Panc1 (cell line): ENCODE measurements at regions not wholly inside any gene's neighbourhood (a gene's known extent, or its start where the extent isn't known, plus 50 kb on each side); places are given as distances from the start of the nearest gene placed in this dataset.

Source experiments
- ATAC-seq: fragments of 200-7000 bp; cut with Tn5 transposase; 2 replicates; pipeline ENCODE4 v1.9.1; 2020; ENCODE audit warnings: mild to moderate bottlenecking, moderate library complexity
- BruUV-seq: library from RNA; stranded (reverse); fragments of 400-500 nt; replicated peaks from 2 replicates; lab custom pipeline; 2021; lab: Mats Ljungman, UMichigan
- CTCF ChIA-PET: fragments of 300-600 bp; sonication (Branson Sonifier 250); formaldehyde crosslinking; loops from one replicate; lab custom pipeline; 2022; ENCODE audit warnings: antibody characterized with exemption; lab: Charles Lee
- POLR2A ChIA-PET: fragments of 300-600 bp; sonication (Branson Sonifier 250); formaldehyde crosslinking; loops from one replicate; lab custom pipeline; 2022; ENCODE audit warnings: antibody characterized with exemption; lab: Charles Lee
- DNase-seq: peaks from one replicate; pipeline ENCODE4 v3.0.0-alpha.2; 2010; ENCODE audit warnings: low read depth, low spot score
- H3K27ac ChIP-seq: 2 replicates; pipeline ENCODE4 v1.5.1; 2011; ENCODE audit warnings: mild to moderate bottlenecking, low read length, inconsistent platforms
- H3K27me3 ChIP-seq: fragments of 200-500 bp; sonication (Bioruptor generic); 2 replicates; pipeline ENCODE4 v1.6.0; 2014; ENCODE audit warnings: low read length, inconsistent platforms; ENCODE audit not compliant: control insufficient read depth, insufficient read depth
- H3K36me3 ChIP-seq: fragments of 200-500 bp; sonication (Bioruptor generic); 2 replicates; pipeline ENCODE4 v1.5.1; 2014; ENCODE audit warnings: inconsistent platforms, mild to moderate bottlenecking, low read length, moderate library complexity; ENCODE audit not compliant: control insufficient read depth, insufficient read depth
- H3K4me1 ChIP-seq: 2 replicates; pipeline ENCODE4 v1.5.1; 2011; ENCODE audit warnings: inconsistent platforms, mild to moderate bottlenecking, low read length, moderate library complexity; ENCODE audit not compliant: control insufficient read depth, insufficient read depth
- H3K4me3 ChIP-seq, 2 experiments: 2 replicates each; pipeline ENCODE4 v1.5.1; 2011 to 2012; ENCODE audit warnings: low read depth in 2 of 2, low read length in 2 of 2, mild to moderate bottlenecking in 2 of 2, inconsistent platforms in 1 of 2, moderate library complexity in 1 of 2
- H3K9me3 ChIP-seq: fragments of 200-500 bp; sonication (Bioruptor generic); 2 replicates; pipeline ENCODE4 v1.5.1; 2014; ENCODE audit warnings: low read depth, mild to moderate bottlenecking, inconsistent platforms, low read length, moderate library complexity; ENCODE audit not compliant: control insufficient read depth, insufficient read depth
- CTCF ChIP-seq: fragments of 450-650 bp; IDR thresholded peaks from 2 replicates; pipeline ENCODE4 v1.5.1; 2017; ENCODE audit warnings: mild to moderate bottlenecking
- POLR2AphosphoS5 ChIP-seq: IDR thresholded peaks from 2 replicates; pipeline ENCODE4 v1.6.1; 2012; ENCODE audit warnings: mild to moderate bottlenecking, low read depth, low read length, moderate library complexity
- REST ChIP-seq, 2 experiments: IDR thresholded peaks; 2 replicates each; pipeline ENCODE4 v1.6.1; 2011 to 2012; ENCODE audit warnings: low read depth in 2 of 2, control low read depth in 1 of 2, low read length in 1 of 2, mild to moderate bottlenecking in 1 of 2, moderate library complexity in 1 of 2; ENCODE audit not compliant: insufficient read depth in 1 of 2
- SIN3A ChIP-seq: IDR thresholded peaks from 2 replicates; pipeline ENCODE4 v1.6.1; 2012; ENCODE audit warnings: low read depth, mild to moderate bottlenecking, low read length, moderate library complexity, borderline replicate concordance; ENCODE audit not compliant: insufficient read depth
- TCF7L2 ChIP-seq: IDR thresholded peaks from 2 replicates; pipeline ENCODE4 v1.6.1; 2011; ENCODE audit warnings: mild to moderate bottlenecking, low read depth, low read length, inconsistent platforms
- in situ Hi-C: cut with HindIII; loops from 2 replicates; pipeline ENCODE4 v1.10.0; 2016; ENCODE audit warnings: low sequenced_read_pairs, low pct_unique_long_range_greater_than_20kb
- intact Hi-C: fragments of 100-400 bp; cut with micrococcal nuclease; formaldehyde crosslinking; loops from one replicate; pipeline ENCODE4 v1.10.0; 2022; ENCODE audit not compliant: unreplicated experiment

GRCh38 chr14:106776395-106776983, 1250.1 kb downstream of the TMEM121 start:
- Histone ChIP-seq H3K36me3 (no peaks in the 10 kb centered on the region), H3K27me3 (no peaks in the 10 kb centered on the region), H3K9me3 (no peaks in the 10 kb centered on the region), H3K27ac (no peak overlapping the region), H3K4me1 (no peaks in the 10 kb centered on the region), H3K4me3 (no peak overlapping the region)
- ATAC-seq, result no peak
- POLR2A ChIA-PET, result no interaction called here
- in situ Hi-C loops (no loop called here), intact Hi-C loops (no loop called here)
- CTCF ChIA-PET, result no interaction called here
- DNase-seq, result no peak
- no TSS peak for BruUV-seq
- TF ChIP-seq REST (IDR thresholded peaks at IDR 0.05; ENCODE audit: insufficient read depth in 1 of 2, low read depth in 2 of 2, low read length in 1 of 2), result no peak
- no peak for TF ChIP-seq SIN3A
- TF ChIP-seq CTCF, result no peak
- no peak for TF ChIP-seq TCF7L2
- TF ChIP-seq POLR2AphosphoS5, result no peak

GRCh38 chr14:106778986-106779385, 1252.6 kb downstream of the TMEM121 start:
- H3K4me1 ChIP-seq, result no peaks in the 10 kb centered on the region
- no peak for DNase-seq
- TF ChIP-seq REST (IDR thresholded peaks at IDR 0.05; ENCODE audit: insufficient read depth in 1 of 2, low read depth in 2 of 2, low read length in 1 of 2), result no peak
- H3K9me3 ChIP-seq, result no peaks in the 10 kb centered on the region
- in situ Hi-C loops (no loop called here), intact Hi-C loops (no loop called here)
- POLR2A ChIA-PET, result no interaction called here
- no peaks in the 10 kb centered on the region for H3K27me3 ChIP-seq
- H3K4me3 ChIP-seq, result no peak overlapping the region
- CTCF ChIA-PET, result no interaction called here
- H3K36me3 ChIP-seq, result no peaks in the 10 kb centered on the region
- BruUV-seq, result no TSS peak
- ATAC-seq, result no peak
- H3K27ac ChIP-seq, result no peak overlapping the region
